Endodermal cell (in vitro differentiated cells): ENCODE measurements at regions not wholly inside any gene's neighbourhood (a gene's known extent, or its start where the extent isn't known, plus 50 kb on each side); places are given as distances from the start of the nearest gene placed in this dataset.
A peak's percentile ranks its signal among the peaks of the same experiment; 100 is the strongest.

ENCODE experiments used
- DNase-seq: peaks from one replicate; pipeline ENCODE4 v3.0.0-alpha.2; 2017
- H3K27ac ChIP-seq: 2 replicates; pipeline ENCODE4 v1.5.1; 2013; ENCODE audit warnings: mild to moderate bottlenecking, low read depth, low read length, moderate library complexity
- H3K27me3 ChIP-seq: 2 replicates; pipeline ENCODE4 v1.6.1; 2013; ENCODE audit warnings: mild to moderate bottlenecking, low read length, moderate library complexity; ENCODE audit not compliant: insufficient read depth, control insufficient read depth, poor library complexity, severe bottlenecking
- H3K36me3 ChIP-seq: 2 replicates; pipeline ENCODE4 v1.7.0; 2013; ENCODE audit warnings: mild to moderate bottlenecking, low read length, moderate library complexity; ENCODE audit not compliant: control insufficient read depth, insufficient read depth
- H3K4me1 ChIP-seq: one replicate; pipeline ENCODE4 v1.7.0; 2013; ENCODE audit warnings: low read length; ENCODE audit not compliant: control insufficient read depth, insufficient read depth
- H3K4me3 ChIP-seq: 2 replicates; pipeline ENCODE4 v1.5.1; 2013; ENCODE audit warnings: mild to moderate bottlenecking, low read length, moderate library complexity
- H3K9ac ChIP-seq: 2 replicates; pipeline ENCODE4 v1.6.1; 2013; ENCODE audit warnings: mild to moderate bottlenecking, low read length, moderate library complexity; ENCODE audit not compliant: poor library complexity, severe bottlenecking; ENCODE audit errors: extremely low read depth
- H3K9me3 ChIP-seq: 2 replicates; pipeline ENCODE4 v1.6.1; 2013; ENCODE audit warnings: mild to moderate bottlenecking, low read length, moderate library complexity; ENCODE audit not compliant: control insufficient read depth
- H3K27ac Mint-ChIP-seq: 2 replicates; pipeline ENCODE4 v1.8.0; 2020; ENCODE audit warnings: mixed read lengths
- H3K27me3 Mint-ChIP-seq: 2 replicates; pipeline ENCODE4 v1.8.0; 2021; ENCODE audit warnings: mild to moderate bottlenecking, mixed read lengths; ENCODE audit not compliant: insufficient read depth
- H3K36me3 Mint-ChIP-seq: 2 replicates; pipeline ENCODE4 v1.8.0; 2020; ENCODE audit warnings: low read depth, mixed read lengths
- H3K4me1 Mint-ChIP-seq: 2 replicates; pipeline ENCODE4 v1.8.0; 2020; ENCODE audit warnings: mixed read lengths
- H3K4me3 Mint-ChIP-seq: 2 replicates; pipeline ENCODE4 v1.8.0; 2020; ENCODE audit warnings: mild to moderate bottlenecking, moderate library complexity, mixed read lengths
- H3K9me3 Mint-ChIP-seq: 2 replicates; pipeline ENCODE4 v1.8.0; 2020; ENCODE audit warnings: mild to moderate bottlenecking, mixed read lengths
- CTCF ChIP-seq: fragments of 200-600 bp; sonication (generic); conservative IDR thresholded peaks from 2 replicates; pipeline ENCODE4 v1.5.0; 2021; ENCODE audit warnings: antibody characterized with exemption, mild to moderate bottlenecking
- WGBS, 2 experiments: methylation state at CpG; one replicate each; pipeline versions ENCODE4 v1.1.5 to v1.1.7; 2013; ENCODE audit warnings: missing lambda C conversion rate in 2 of 2, mixed read lengths in 1 of 2; ENCODE audit not compliant: insufficient coverage in 1 of 2, insufficient read length in 1 of 2; 5-methylcytosine and 5-hydroxymethylcytosine counted together

- 80% methylated on average over 1 of the region's 2 CpGs; no CpG with 5 or more reads in 1 of the 2 experiments for WGBS, 2 experiments
- Histone ChIP-seq H3K4me3 (no peak overlapping the region), H3K27ac (no peak overlapping the region), H3K9me3 (no peaks in the 10 kb centered on the region), H3K9ac (no peak overlapping the region), H3K36me3 (no peaks in the 10 kb centered on the region), H3K27me3 (no peaks in the 10 kb centered on the region), H3K4me1 (peaks cover 2% of the 10 kb centered on the region)
- no peak overlapping the region for H3K4me3 Mint-ChIP-seq
- DNase-seq: no peak
- no peaks in the 10 kb centered on the region for H3K36me3 Mint-ChIP-seq
- H3K9me3 Mint-ChIP-seq: peaks cover 4% of the 10 kb centered on the region
- peaks cover 2% of the 10 kb centered on the region for H3K27me3 Mint-ChIP-seq
- no peak overlapping the region for H3K27ac Mint-ChIP-seq
- peak; percentile 23 for TF ChIP-seq CTCF
- peaks cover 14% of the 10 kb centered on the region for H3K4me1 Mint-ChIP-seq
These were observed 111.0 kb upstream of the HMHB1 start for GRCh38 chr5:143700994-143701393.

- peaks cover 29% of the 10 kb centered on the region for H3K4me1 Mint-ChIP-seq
- WGBS, 2 experiments: 91 to 92% methylated on average over 1 of the region's 1 CpG
- H3K27me3 Mint-ChIP-seq: no peaks in the 10 kb centered on the region
- H3K36me3 ChIP-seq: no peaks in the 10 kb centered on the region
- no peak overlapping the region for H3K4me3 Mint-ChIP-seq
- H3K9ac ChIP-seq: no peak overlapping the region
- peaks cover 4% of the 10 kb centered on the region for H3K9me3 Mint-ChIP-seq
- no peak for TF ChIP-seq CTCF
- no peak overlapping the region for H3K27ac Mint-ChIP-seq
- H3K27ac ChIP-seq: no peak overlapping the region
- H3K36me3 Mint-ChIP-seq: no peaks in the 10 kb centered on the region
- DNase-seq: no peak
- peaks cover 5% of the 10 kb centered on the region for H3K4me1 ChIP-seq
- H3K9me3 ChIP-seq: no peaks in the 10 kb centered on the region
- H3K27me3 ChIP-seq: no peaks in the 10 kb centered on the region
- no peak overlapping the region for H3K4me3 ChIP-seq
These were observed 112.8 kb upstream of the HMHB1 start for GRCh38 chr5:143699121-143699520.

GRCh38 chr5:143698574-143698973 is 113.4 kb upstream of the HMHB1 start:
- WGBS, 2 experiments: 92 to 100% methylated on average over 1 to 3 of the region's 3 CpGs
- Mint-ChIP-seq H3K4me3 (no peak overlapping the region), H3K4me1 (peaks cover 34% of the 10 kb centered on the region), H3K27ac (no peak overlapping the region), H3K9me3 (peaks cover 4% of the 10 kb centered on the region), H3K36me3 (no peaks in the 10 kb centered on the region), H3K27me3 (no peaks in the 10 kb centered on the region)
- H3K4me1 ChIP-seq: peaks cover 9% of the 10 kb centered on the region
- H3K9ac ChIP-seq: no peak overlapping the region
- no peak for TF ChIP-seq CTCF
- H3K36me3 ChIP-seq: no peaks in the 10 kb centered on the region
- no peaks in the 10 kb centered on the region for H3K9me3 ChIP-seq
- H3K4me3 ChIP-seq: no peak overlapping the region
- DNase-seq: no peak
- H3K27me3 ChIP-seq: no peaks in the 10 kb centered on the region
- no peak overlapping the region for H3K27ac ChIP-seq
